Activated naive CD8-positive, alpha-beta T cell treated with anti-CD3 and anti-CD28 coated beads for 36 hours (primary cell): ENCODE measurements at regions not wholly inside any gene's neighbourhood (a gene's known extent, or its start where the extent isn't known, plus 50 kb on each side); places are given as distances from the start of the nearest gene placed in this dataset.

ENCODE experiments used
- DNase-seq: peaks from one replicate; pipeline ENCODE4 v3.0.0; 2021
- H3K27ac Mint-ChIP-seq: one replicate; pipeline ENCODE4 v1.8.0; 2022; ENCODE audit warnings: mild to moderate bottlenecking, moderate library complexity, mixed read lengths
- H3K27me3 Mint-ChIP-seq: one replicate; pipeline ENCODE4 v1.8.0; 2022; ENCODE audit warnings: mild to moderate bottlenecking, mixed read lengths
- H3K36me3 Mint-ChIP-seq: one replicate; pipeline ENCODE4 v1.8.0; 2021; ENCODE audit warnings: mild to moderate bottlenecking, mixed read lengths
- H3K4me1 Mint-ChIP-seq: one replicate; pipeline ENCODE4 v1.8.0; 2021; ENCODE audit warnings: mixed read lengths
- H3K4me3 Mint-ChIP-seq: one replicate; pipeline ENCODE4 v1.8.0; 2022; ENCODE audit warnings: mild to moderate bottlenecking, moderate library complexity, mixed read lengths
- H3K9me3 Mint-ChIP-seq: one replicate; pipeline ENCODE4 v1.8.0; 2022; ENCODE audit warnings: mixed read lengths

DNA sequence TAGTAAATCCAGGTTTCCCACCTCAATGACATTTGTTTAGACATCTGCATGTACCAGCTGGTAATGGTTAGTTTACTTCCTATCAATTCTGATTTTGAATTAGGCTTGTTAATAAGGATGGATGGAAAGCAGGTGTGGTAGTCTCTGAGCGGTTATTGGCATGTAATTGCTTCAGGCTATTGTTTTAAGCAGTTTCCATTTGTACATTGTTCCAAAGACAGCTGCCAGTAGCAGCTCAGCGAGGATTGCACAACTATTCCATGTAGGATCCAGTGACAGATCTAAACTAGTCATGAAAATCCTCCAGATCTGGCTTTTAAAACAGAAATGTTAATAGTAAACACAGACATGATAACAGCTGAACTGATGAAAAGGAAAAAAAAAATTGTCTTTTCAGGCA lies 436.0 kb upstream of the ADARB2 start:
- H3K36me3 Mint-ChIP-seq: no peaks in the 10 kb centered on the region
- no peak overlapping the region for H3K27ac Mint-ChIP-seq
- H3K9me3 Mint-ChIP-seq: no peaks in the 10 kb centered on the region
- H3K4me1 Mint-ChIP-seq: no peaks in the 10 kb centered on the region
- no peaks in the 10 kb centered on the region for H3K27me3 Mint-ChIP-seq
- H3K4me3 Mint-ChIP-seq: no peak overlapping the region
- DNase-seq: no peak

DNA sequence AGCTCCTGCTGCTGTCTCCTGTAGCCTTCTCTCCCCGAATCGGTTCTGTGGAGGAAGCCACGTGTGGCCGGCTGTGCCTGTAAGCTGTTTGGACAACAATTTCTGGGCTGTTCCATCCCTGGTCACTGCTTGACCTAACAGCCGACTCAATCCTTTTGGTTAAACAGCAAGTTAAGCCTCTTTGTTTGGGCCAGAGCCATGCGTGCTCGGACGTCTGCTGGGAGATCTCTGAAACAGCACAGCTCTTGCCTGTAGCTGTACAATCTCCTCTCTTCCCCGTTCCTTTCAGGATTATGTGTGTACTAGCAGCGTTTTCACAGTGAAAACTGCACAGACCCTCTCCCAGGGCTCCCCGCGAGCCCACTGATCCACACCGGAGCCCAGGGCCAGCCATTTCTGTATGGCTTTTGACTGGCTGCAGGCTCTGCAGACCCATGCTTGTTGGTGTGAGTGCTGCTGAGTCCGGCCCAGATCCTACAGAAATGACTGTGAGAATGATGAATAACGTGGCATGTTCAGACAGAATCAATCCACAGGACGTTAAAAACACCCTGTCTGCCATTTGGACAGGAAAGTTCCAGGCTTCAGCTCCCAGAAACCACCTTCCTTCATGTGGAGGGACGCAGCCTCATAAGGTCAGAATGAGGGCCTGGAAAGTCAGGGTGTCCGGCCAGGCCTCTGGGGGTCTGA lies 428.6 kb upstream of the ADARB2 start:
- Mint-ChIP-seq H3K27ac (no peak overlapping the region), H3K9me3 (no peaks in the 10 kb centered on the region), H3K27me3 (no peaks in the 10 kb centered on the region), H3K4me3 (no peak overlapping the region), H3K4me1 (no peaks in the 10 kb centered on the region), H3K36me3 (no peaks in the 10 kb centered on the region)
- no peak for DNase-seq

- H3K27ac Mint-ChIP-seq: no peak overlapping the region
- H3K36me3 Mint-ChIP-seq: no peaks in the 10 kb centered on the region
These were observed 413.0 kb upstream of the ADARB2 start for GRCh38 chr10:2150288-2150687.

DNA sequence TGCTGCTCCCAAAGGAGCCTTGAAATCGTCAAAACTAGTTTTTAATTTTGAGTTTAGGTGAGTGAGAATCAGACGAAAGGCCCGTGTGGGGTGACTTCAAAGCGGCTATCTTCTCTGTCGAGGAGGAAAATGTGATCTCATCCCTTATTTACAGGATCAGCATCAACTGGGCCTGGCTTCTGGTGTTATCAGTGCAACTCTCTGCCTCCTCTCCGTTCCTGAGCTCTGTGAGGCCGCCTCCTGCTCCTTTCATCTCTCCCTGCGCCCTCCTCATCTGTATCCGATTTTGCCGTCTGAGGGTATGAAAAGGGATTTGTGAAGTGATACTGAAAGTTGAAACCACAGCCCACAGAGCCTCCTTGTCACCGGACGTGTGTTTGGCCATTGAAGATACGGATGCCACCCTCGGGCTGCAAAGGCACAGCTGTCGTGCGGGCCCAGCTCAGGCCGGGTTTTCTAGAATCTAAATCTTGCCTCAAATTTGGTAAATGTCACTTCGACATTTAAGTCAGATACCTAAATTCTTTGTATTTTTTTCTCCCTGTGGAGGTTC lies 408.7 kb upstream of the ADARB2 start:
- Mint-ChIP-seq H3K9me3 (no peaks in the 10 kb centered on the region), H3K27ac (no peak overlapping the region), H3K4me3 (no peak overlapping the region), H3K4me1 (no peaks in the 10 kb centered on the region), H3K27me3 (peaks cover 12% of the 10 kb centered on the region), H3K36me3 (no peaks in the 10 kb centered on the region)
- DNase-seq: no peak

More at GRCh38 chr10:2150288-2150687, 413.0 kb upstream of the ADARB2 start:
- Mint-ChIP-seq H3K27me3 (peaks cover 12% of the 10 kb centered on the region), H3K9me3 (no peaks in the 10 kb centered on the region), H3K4me1 (no peaks in the 10 kb centered on the region), H3K4me3 (no peak overlapping the region)
- DNase-seq: no peak

- peaks cover 12% of the 10 kb centered on the region for H3K27me3 Mint-ChIP-seq
- H3K9me3 Mint-ChIP-seq: no peaks in the 10 kb centered on the region
- H3K27ac Mint-ChIP-seq: no peak overlapping the region
- no peak for DNase-seq
- no peaks in the 10 kb centered on the region for H3K36me3 Mint-ChIP-seq
- H3K4me1 Mint-ChIP-seq: no peaks in the 10 kb centered on the region
- no peak overlapping the region for H3K4me3 Mint-ChIP-seq
These were observed 408.2 kb upstream of the ADARB2 start for GRCh38 chr10:2145491-2145890.

DNA sequence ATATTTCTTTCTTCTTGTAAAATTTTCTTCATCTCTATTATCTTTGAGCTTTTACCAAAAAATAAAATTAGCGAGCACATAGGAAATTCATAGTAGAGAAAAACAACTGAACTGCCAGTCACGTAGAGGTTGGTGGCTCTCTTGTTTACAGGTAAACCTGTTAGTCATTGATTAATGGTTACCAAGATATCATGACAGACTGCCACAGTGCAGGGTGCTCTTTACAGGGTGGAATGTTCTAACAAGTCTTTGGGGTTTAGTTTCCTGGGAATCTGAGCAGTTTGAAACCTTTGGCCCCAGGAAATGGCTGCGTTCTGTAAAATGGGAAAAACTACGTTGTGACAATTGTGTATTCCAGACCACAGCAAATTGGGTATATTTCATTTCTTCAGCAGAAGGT lies 407.3 kb upstream of the ADARB2 start:
- Mint-ChIP-seq H3K4me1 (no peaks in the 10 kb centered on the region), H3K27ac (no peak overlapping the region), H3K9me3 (no peaks in the 10 kb centered on the region), H3K4me3 (no peak overlapping the region), H3K27me3 (peaks cover 12% of the 10 kb centered on the region), H3K36me3 (no peaks in the 10 kb centered on the region)
- DNase-seq: no peak

DNA sequence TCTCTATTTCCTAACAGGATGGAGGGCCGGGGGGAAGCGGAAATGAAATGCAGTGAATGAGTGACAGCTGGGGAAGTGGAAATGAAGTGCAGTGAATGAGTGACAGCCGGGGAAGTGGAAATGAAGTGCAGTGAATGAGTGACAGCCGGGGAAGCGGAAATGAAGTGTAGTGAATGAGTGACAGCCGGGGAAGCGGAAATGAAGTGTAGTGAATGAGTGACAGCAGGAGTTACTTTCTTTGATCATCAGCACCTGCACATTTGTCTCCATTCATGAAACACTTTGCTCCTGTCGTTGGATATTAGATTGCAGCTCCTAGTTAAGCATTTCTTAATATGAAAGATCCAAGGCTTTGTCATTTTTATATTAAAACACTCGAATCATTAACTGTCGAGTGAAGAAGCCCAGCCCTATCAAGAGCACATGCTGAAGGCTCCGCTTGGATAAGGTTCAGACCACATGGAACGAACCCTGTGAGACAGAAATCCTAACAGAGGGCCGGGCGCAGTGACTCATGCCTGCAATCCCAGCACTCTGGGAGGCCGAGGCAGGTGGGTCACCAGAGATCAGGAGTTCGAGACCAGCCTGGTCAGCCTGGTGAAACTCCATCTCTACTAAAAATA lies 406.0 kb upstream of the ADARB2 start:
- no peaks in the 10 kb centered on the region for H3K4me1 Mint-ChIP-seq
- H3K36me3 Mint-ChIP-seq: no peaks in the 10 kb centered on the region

DNA sequence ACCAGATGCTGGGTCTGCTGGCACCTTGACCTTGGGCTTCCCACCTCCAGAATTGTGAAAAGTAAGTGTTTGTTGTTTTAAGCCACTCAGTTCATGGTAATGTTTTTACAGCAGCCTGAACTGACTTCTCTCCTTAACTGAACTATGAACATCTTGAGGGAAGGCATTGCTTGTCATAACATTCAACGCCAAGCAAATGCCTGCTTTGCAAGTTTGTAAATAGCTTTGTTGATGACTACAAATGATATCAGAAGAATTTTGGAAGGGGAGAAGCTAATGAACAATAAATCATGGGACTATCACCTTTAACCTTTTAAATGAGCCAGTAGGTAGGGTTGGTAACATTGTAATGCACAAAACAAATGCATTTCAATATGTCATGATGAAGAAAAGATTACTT lies 402.4 kb upstream of the ADARB2 start:
- no peak for DNase-seq
- H3K9me3 Mint-ChIP-seq: no peaks in the 10 kb centered on the region
- no peak overlapping the region for H3K27ac Mint-ChIP-seq
- H3K36me3 Mint-ChIP-seq: no peaks in the 10 kb centered on the region
- H3K27me3 Mint-ChIP-seq: peaks cover 4% of the 10 kb centered on the region
- H3K4me1 Mint-ChIP-seq: no peaks in the 10 kb centered on the region
- no peak overlapping the region for H3K4me3 Mint-ChIP-seq

More for the DNA sequence above, 406.0 kb upstream of the ADARB2 start:
- Mint-ChIP-seq H3K27ac (no peak overlapping the region), H3K9me3 (no peaks in the 10 kb centered on the region), H3K4me3 (no peak overlapping the region), H3K27me3 (peaks cover 8% of the 10 kb centered on the region)
- no peak for DNase-seq

GRCh38 chr10:2137549-2138174 lies 400.3 kb upstream of the ADARB2 start:
- Mint-ChIP-seq H3K4me3 (no peak overlapping the region), H3K27ac (no peak overlapping the region), H3K9me3 (no peaks in the 10 kb centered on the region), H3K4me1 (no peaks in the 10 kb centered on the region), H3K27me3 (peaks cover 4% of the 10 kb centered on the region), H3K36me3 (no peaks in the 10 kb centered on the region)
- no peak for DNase-seq

DNA sequence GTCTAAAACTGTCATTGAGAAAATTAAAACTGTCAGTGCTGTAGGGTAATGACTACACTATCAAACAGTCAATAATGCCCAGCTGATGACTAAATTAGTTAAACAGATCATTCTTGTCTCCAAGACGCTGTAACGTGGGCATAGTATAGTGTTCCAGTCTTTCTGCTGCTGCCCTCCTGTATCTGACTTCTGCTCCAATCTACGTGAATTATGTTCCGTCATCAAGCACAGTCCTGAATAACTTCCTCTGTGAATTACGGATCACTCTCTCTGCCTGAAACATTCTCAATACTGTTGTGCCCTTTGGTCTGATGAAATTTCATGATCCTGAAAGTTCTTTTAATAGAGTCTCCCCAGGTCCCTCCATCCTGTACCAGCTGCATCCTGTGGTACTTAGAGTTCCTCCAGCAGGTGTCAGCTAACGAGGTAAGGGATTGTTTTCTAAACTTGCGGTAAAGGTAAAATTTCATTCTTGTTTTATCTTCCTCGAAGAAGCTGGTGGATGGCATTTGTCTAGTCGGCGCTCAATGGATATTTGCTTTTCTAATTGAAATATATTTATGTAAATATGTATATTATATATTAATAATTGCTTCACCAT lies 393.5 kb upstream of the ADARB2 start:
- H3K27me3 Mint-ChIP-seq: no peaks in the 10 kb centered on the region
- DNase-seq: no peak
- no peaks in the 10 kb centered on the region for H3K9me3 Mint-ChIP-seq
- H3K27ac Mint-ChIP-seq: no peak overlapping the region
- no peak overlapping the region for H3K4me3 Mint-ChIP-seq
- no peaks in the 10 kb centered on the region for H3K4me1 Mint-ChIP-seq
- no peaks in the 10 kb centered on the region for H3K36me3 Mint-ChIP-seq

GRCh38 chr10:2128991-2129390 lies 391.7 kb upstream of the ADARB2 start:
- no peaks in the 10 kb centered on the region for H3K4me1 Mint-ChIP-seq
- H3K4me3 Mint-ChIP-seq: no peak overlapping the region
- H3K9me3 Mint-ChIP-seq: no peaks in the 10 kb centered on the region
- H3K27me3 Mint-ChIP-seq: no peaks in the 10 kb centered on the region
- no peaks in the 10 kb centered on the region for H3K36me3 Mint-ChIP-seq
- no peak overlapping the region for H3K27ac Mint-ChIP-seq
- DNase-seq: no peak

DNA sequence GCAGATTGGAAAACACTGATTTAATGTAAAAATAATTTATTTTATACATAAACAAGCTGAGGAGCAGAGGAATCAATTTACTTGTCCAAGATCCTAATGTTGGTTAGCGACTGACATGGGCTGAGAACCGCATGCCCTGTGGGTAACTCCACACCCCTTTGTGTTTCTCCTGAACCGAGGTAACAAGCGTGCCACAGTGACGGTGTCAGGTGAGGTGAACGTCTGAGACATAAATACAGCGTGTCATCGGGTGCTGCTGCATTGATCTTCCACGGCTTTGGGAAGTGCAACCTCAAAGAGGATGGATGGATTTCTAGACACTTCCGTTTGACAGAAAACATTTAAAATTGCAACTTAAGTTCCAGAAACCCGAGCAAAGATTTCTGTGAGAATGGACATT lies 386.8 kb upstream of the ADARB2 start:
- Mint-ChIP-seq H3K27ac (no peak overlapping the region), H3K9me3 (no peaks in the 10 kb centered on the region), H3K27me3 (no peaks in the 10 kb centered on the region), H3K4me3 (no peak overlapping the region), H3K36me3 (no peaks in the 10 kb centered on the region), H3K4me1 (no peaks in the 10 kb centered on the region)
- DNase-seq: no peak

- no peak overlapping the region for H3K4me3 Mint-ChIP-seq
- no peaks in the 10 kb centered on the region for H3K9me3 Mint-ChIP-seq
- no peaks in the 10 kb centered on the region for H3K36me3 Mint-ChIP-seq
- H3K27me3 Mint-ChIP-seq: no peaks in the 10 kb centered on the region
- no peak for DNase-seq
- no peaks in the 10 kb centered on the region for H3K4me1 Mint-ChIP-seq
- no peak overlapping the region for H3K27ac Mint-ChIP-seq
These were observed 385.3 kb upstream of the ADARB2 start for GRCh38 chr10:2122431-2123124.

- no peaks in the 10 kb centered on the region for H3K27me3 Mint-ChIP-seq
- H3K4me1 Mint-ChIP-seq: no peaks in the 10 kb centered on the region
- H3K27ac Mint-ChIP-seq: no peak overlapping the region
- no peak overlapping the region for H3K4me3 Mint-ChIP-seq
- H3K9me3 Mint-ChIP-seq: no peaks in the 10 kb centered on the region
- no peak for DNase-seq
- no peaks in the 10 kb centered on the region for H3K36me3 Mint-ChIP-seq
These were observed 384.6 kb upstream of the ADARB2 start for GRCh38 chr10:2121929-2122328.

DNA sequence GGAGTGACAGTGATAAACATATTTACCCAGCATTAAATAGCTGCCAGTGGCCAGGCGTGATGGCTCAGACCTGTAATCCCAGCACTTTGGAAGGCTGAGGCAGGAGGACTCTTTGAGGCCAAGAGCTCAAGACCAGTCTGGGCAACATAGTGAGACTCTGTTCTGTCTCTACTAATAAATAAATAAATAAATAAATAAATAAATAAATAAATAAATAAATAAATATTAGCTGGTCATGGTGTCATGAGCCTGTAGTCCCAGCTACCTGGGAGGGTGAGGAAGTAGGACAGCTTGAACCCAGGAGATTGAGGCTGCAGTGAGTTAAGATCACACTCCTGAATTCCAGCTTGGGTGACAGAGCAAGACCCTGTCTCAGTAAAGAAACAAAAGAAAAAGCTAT lies 384.0 kb upstream of the ADARB2 start:
- Mint-ChIP-seq H3K9me3 (no peaks in the 10 kb centered on the region), H3K4me1 (no peaks in the 10 kb centered on the region), H3K36me3 (no peaks in the 10 kb centered on the region), H3K4me3 (no peak overlapping the region), H3K27ac (no peak overlapping the region), H3K27me3 (no peaks in the 10 kb centered on the region)
- DNase-seq: no peak
